Panc1 (cell line): ENCODE measurements at regions not wholly inside any gene's neighbourhood (a gene's known extent, or its start where the extent isn't known, plus 50 kb on each side); places are given as distances from the start of the nearest gene placed in this dataset.

Experiments used
- ATAC-seq: fragments of 200-7000 bp; cut with Tn5 transposase; 2 replicates; pipeline ENCODE4 v1.9.1; 2020; ENCODE audit warnings: mild to moderate bottlenecking, moderate library complexity
- BruUV-seq: library from RNA; stranded (reverse); fragments of 400-500 nt; replicated peaks from 2 replicates; lab custom pipeline; 2021; lab: Mats Ljungman, UMichigan
- CTCF ChIA-PET: fragments of 300-600 bp; sonication (Branson Sonifier 250); formaldehyde crosslinking; loops from one replicate; lab custom pipeline; 2022; ENCODE audit warnings: antibody characterized with exemption; lab: Charles Lee
- POLR2A ChIA-PET: fragments of 300-600 bp; sonication (Branson Sonifier 250); formaldehyde crosslinking; loops from one replicate; lab custom pipeline; 2022; ENCODE audit warnings: antibody characterized with exemption; lab: Charles Lee
- DNase-seq: peaks from one replicate; pipeline ENCODE4 v3.0.0-alpha.2; 2010; ENCODE audit warnings: low read depth, low spot score
- H3K27ac ChIP-seq: 2 replicates; pipeline ENCODE4 v1.5.1; 2011; ENCODE audit warnings: mild to moderate bottlenecking, low read length, inconsistent platforms
- H3K27me3 ChIP-seq: fragments of 200-500 bp; sonication (Bioruptor generic); 2 replicates; pipeline ENCODE4 v1.6.0; 2014; ENCODE audit warnings: low read length, inconsistent platforms; ENCODE audit not compliant: control insufficient read depth, insufficient read depth
- H3K36me3 ChIP-seq: fragments of 200-500 bp; sonication (Bioruptor generic); 2 replicates; pipeline ENCODE4 v1.5.1; 2014; ENCODE audit warnings: inconsistent platforms, mild to moderate bottlenecking, low read length, moderate library complexity; ENCODE audit not compliant: control insufficient read depth, insufficient read depth
- H3K4me1 ChIP-seq: 2 replicates; pipeline ENCODE4 v1.5.1; 2011; ENCODE audit warnings: inconsistent platforms, mild to moderate bottlenecking, low read length, moderate library complexity; ENCODE audit not compliant: control insufficient read depth, insufficient read depth
- H3K4me3 ChIP-seq, 2 experiments: 2 replicates each; pipeline ENCODE4 v1.5.1; 2011 to 2012; ENCODE audit warnings: low read depth in 2 of 2, low read length in 2 of 2, mild to moderate bottlenecking in 2 of 2, inconsistent platforms in 1 of 2, moderate library complexity in 1 of 2
- H3K9me3 ChIP-seq: fragments of 200-500 bp; sonication (Bioruptor generic); 2 replicates; pipeline ENCODE4 v1.5.1; 2014; ENCODE audit warnings: low read depth, mild to moderate bottlenecking, inconsistent platforms, low read length, moderate library complexity; ENCODE audit not compliant: control insufficient read depth, insufficient read depth
- POLR2AphosphoS5 ChIP-seq: IDR thresholded peaks from 2 replicates; pipeline ENCODE4 v1.6.1; 2012; ENCODE audit warnings: mild to moderate bottlenecking, low read depth, low read length, moderate library complexity
- SIN3A ChIP-seq: IDR thresholded peaks from 2 replicates; pipeline ENCODE4 v1.6.1; 2012; ENCODE audit warnings: low read depth, mild to moderate bottlenecking, low read length, moderate library complexity, borderline replicate concordance; ENCODE audit not compliant: insufficient read depth
- TCF7L2 ChIP-seq: IDR thresholded peaks from 2 replicates; pipeline ENCODE4 v1.6.1; 2011; ENCODE audit warnings: mild to moderate bottlenecking, low read depth, low read length, inconsistent platforms
- in situ Hi-C: cut with HindIII; loops from 2 replicates; pipeline ENCODE4 v1.10.0; 2016; ENCODE audit warnings: low sequenced_read_pairs, low pct_unique_long_range_greater_than_20kb
- intact Hi-C: fragments of 100-400 bp; cut with micrococcal nuclease; formaldehyde crosslinking; loops from one replicate; pipeline ENCODE4 v1.10.0; 2022; ENCODE audit not compliant: unreplicated experiment
- TF ChIP-seq, protein P1 (sequence below): fragments of 450-650 bp; IDR thresholded peaks from 2 replicates; pipeline ENCODE4 v1.5.1; 2017; ENCODE audit warnings: mild to moderate bottlenecking
- TF ChIP-seq, protein P2 (sequence below), 2 experiments: IDR thresholded peaks; 2 replicates each; pipeline ENCODE4 v1.6.1; 2011 to 2012; ENCODE audit warnings: low read depth in 2 of 2, control low read depth in 1 of 2, low read length in 1 of 2, mild to moderate bottlenecking in 1 of 2, moderate library complexity in 1 of 2; ENCODE audit not compliant: insufficient read depth in 1 of 2

DNA sequence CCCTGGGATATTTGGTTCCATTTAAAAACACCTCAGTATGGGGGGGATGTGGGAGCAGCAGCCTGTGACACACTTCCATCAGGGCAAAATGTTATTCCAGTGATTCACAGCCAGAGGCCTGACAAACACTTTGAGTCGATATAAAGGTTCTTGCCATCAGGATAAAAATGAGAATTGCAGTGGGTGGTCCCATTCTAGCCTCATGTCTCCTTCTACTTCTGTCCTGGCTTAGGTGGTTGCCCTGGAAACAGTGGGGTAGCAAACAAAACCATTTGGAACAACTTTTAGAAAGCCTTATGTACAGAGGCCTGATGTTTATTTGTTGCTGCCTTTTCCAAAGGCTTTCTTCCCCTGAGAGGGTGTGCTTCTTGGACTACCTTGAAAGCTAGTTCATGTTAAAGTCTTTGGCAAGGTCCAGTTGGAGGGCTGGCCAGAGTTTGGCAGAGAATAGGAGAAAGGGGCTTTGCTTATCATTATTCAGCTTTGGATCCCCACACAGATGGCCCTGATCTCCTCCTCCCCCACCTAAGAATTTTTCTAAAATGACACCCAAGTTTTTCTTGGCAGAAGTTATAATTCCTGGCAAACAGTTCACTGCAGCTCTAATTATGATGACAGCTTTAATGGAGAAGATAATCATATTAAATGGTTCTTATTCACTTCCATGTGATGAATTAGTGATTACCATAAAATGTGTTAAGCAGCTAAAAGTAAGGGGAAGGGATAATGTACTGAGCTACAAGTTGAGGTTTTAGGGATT, 84.2 kb upstream of the ZNF280D start:
- no peak overlapping the region for H3K4me3 ChIP-seq
- H3K4me1 ChIP-seq, result no peaks in the 10 kb centered on the region; the same call in 1 of the 2 replicates
- BruUV-seq, result no TSS peak
- H3K27me3 ChIP-seq, result no peaks in the 10 kb centered on the region
- H3K9me3 ChIP-seq, result no peaks in the 10 kb centered on the region
- no peaks in the 10 kb centered on the region for H3K36me3 ChIP-seq
- in situ Hi-C loops, result no loop called here
- DNase-seq (no peak), ATAC-seq (no peak; the same call in 1 of the 2 replicates)
- ChIA-PET POLR2A (no interaction called here), CTCF (no interaction called here)
- no peak overlapping the region for H3K27ac ChIP-seq
- TF ChIP-seq, protein P1, sequence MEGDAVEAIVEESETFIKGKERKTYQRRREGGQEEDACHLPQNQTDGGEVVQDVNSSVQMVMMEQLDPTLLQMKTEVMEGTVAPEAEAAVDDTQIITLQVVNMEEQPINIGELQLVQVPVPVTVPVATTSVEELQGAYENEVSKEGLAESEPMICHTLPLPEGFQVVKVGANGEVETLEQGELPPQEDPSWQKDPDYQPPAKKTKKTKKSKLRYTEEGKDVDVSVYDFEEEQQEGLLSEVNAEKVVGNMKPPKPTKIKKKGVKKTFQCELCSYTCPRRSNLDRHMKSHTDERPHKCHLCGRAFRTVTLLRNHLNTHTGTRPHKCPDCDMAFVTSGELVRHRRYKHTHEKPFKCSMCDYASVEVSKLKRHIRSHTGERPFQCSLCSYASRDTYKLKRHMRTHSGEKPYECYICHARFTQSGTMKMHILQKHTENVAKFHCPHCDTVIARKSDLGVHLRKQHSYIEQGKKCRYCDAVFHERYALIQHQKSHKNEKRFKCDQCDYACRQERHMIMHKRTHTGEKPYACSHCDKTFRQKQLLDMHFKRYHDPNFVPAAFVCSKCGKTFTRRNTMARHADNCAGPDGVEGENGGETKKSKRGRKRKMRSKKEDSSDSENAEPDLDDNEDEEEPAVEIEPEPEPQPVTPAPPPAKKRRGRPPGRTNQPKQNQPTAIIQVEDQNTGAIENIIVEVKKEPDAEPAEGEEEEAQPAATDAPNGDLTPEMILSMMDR, result no peak
- TF ChIP-seq POLR2AphosphoS5 (no peak), TCF7L2 (no peak), SIN3A (no peak)
- TF ChIP-seq, protein P2, sequence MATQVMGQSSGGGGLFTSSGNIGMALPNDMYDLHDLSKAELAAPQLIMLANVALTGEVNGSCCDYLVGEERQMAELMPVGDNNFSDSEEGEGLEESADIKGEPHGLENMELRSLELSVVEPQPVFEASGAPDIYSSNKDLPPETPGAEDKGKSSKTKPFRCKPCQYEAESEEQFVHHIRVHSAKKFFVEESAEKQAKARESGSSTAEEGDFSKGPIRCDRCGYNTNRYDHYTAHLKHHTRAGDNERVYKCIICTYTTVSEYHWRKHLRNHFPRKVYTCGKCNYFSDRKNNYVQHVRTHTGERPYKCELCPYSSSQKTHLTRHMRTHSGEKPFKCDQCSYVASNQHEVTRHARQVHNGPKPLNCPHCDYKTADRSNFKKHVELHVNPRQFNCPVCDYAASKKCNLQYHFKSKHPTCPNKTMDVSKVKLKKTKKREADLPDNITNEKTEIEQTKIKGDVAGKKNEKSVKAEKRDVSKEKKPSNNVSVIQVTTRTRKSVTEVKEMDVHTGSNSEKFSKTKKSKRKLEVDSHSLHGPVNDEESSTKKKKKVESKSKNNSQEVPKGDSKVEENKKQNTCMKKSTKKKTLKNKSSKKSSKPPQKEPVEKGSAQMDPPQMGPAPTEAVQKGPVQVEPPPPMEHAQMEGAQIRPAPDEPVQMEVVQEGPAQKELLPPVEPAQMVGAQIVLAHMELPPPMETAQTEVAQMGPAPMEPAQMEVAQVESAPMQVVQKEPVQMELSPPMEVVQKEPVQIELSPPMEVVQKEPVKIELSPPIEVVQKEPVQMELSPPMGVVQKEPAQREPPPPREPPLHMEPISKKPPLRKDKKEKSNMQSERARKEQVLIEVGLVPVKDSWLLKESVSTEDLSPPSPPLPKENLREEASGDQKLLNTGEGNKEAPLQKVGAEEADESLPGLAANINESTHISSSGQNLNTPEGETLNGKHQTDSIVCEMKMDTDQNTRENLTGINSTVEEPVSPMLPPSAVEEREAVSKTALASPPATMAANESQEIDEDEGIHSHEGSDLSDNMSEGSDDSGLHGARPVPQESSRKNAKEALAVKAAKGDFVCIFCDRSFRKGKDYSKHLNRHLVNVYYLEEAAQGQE (IDR thresholded peaks at IDR 0.05; ENCODE audit: insufficient read depth in 1 of 2, low read depth in 2 of 2, low read length in 1 of 2), result no peak
- intact Hi-C loops, result no loop called here

DNA sequence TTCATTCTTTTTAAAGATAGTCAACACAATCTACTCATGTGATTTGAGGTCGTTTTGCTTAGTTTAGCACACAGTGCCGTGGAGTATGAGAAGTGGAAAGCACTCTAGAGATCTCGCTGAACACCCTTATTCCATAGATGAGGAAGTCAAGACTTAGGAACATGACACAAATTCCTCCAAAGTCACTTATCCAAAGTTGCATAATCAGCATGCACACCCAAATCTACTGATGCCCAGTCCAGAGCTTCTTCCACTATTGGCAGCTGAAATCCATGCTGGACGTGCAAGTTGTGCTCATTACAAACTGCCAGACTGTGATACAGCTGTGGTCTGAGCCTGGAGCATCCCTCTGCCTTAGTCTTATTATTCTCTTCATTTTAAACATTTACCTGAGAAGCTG, 83.5 kb upstream of the ZNF280D start:
- intact Hi-C loops (no loop called here), in situ Hi-C loops (no loop called here)
- Histone ChIP-seq H3K36me3 (no peaks in the 10 kb centered on the region), H3K4me1 (no peaks in the 10 kb centered on the region; the same call in 1 of the 2 replicates), H3K4me3 (no peak overlapping the region), H3K9me3 (no peaks in the 10 kb centered on the region), H3K27me3 (no peaks in the 10 kb centered on the region), H3K27ac (no peak overlapping the region)
- POLR2A ChIA-PET, result no interaction called here
- no TSS peak for BruUV-seq
- TF ChIP-seq, protein P2 (IDR thresholded peaks at IDR 0.05; ENCODE audit: insufficient read depth in 1 of 2, low read depth in 2 of 2, low read length in 1 of 2), result no peak
- no peak for TF ChIP-seq POLR2AphosphoS5
- TF ChIP-seq, protein P1, result no peak
- TF ChIP-seq SIN3A, result no peak
- TF ChIP-seq TCF7L2, result no peak
- CTCF ChIA-PET, result no interaction called here
- DNase-seq (no peak), ATAC-seq (no peak)
